Ishikawa (cell line): ENCODE measurements at regions not wholly inside any gene's neighbourhood (a gene's known extent, or its start where the extent isn't known, plus 50 kb on each side); places are given as distances from the start of the nearest gene placed in this dataset.

Experiments
- CEBPB ChIP-seq: IDR thresholded peaks from 2 replicates; pipeline ENCODE4 v1.6.1; 2012
- CREB1 ChIP-seq: IDR thresholded peaks from 2 replicates; pipeline ENCODE4 v1.6.1; 2012; ENCODE audit warnings: low read depth
- EGR1 ChIP-seq: IDR thresholded peaks from 2 replicates; pipeline ENCODE4 v1.6.1; 2012
- EP300 ChIP-seq: IDR thresholded peaks from 2 replicates; pipeline ENCODE4 v1.6.1; 2012; ENCODE audit warnings: borderline replicate concordance
- FOXM1 ChIP-seq: IDR thresholded peaks from 2 replicates; pipeline ENCODE4 v1.6.1; 2012; ENCODE audit warnings: low read depth, borderline replicate concordance
- NFIC ChIP-seq: IDR thresholded peaks from 2 replicates; pipeline ENCODE4 v1.6.1; 2012
- RAD21 ChIP-seq: IDR thresholded peaks from 2 replicates; pipeline ENCODE4 v1.6.1; 2012; ENCODE audit warnings: low read depth
- REST ChIP-seq: IDR thresholded peaks from 2 replicates; pipeline ENCODE4 v1.6.1; 2012; ENCODE audit warnings: low read depth, mild to moderate bottlenecking
- TAF1 ChIP-seq: IDR thresholded peaks from 2 replicates; pipeline ENCODE4 v1.6.1; 2012; ENCODE audit warnings: low read depth, mild to moderate bottlenecking
- TCF12 ChIP-seq: IDR thresholded peaks from 2 replicates; pipeline ENCODE4 v1.6.1; 2012; ENCODE audit warnings: low read depth
- TEAD4 ChIP-seq: IDR thresholded peaks from 2 replicates; pipeline ENCODE4 v1.6.1; 2012
- YY1 ChIP-seq: IDR thresholded peaks from 2 replicates; pipeline ENCODE4 v1.6.1; 2012; ENCODE audit warnings: low read depth
- ZBTB7A ChIP-seq: IDR thresholded peaks from 2 replicates; pipeline ENCODE4 v1.6.1; 2012; ENCODE audit warnings: low read depth
- TF ChIP-seq, protein P1 (sequence below): IDR thresholded peaks from 2 replicates; pipeline ENCODE4 v1.6.1; 2012
- TF ChIP-seq, protein P2 (sequence below): IDR thresholded peaks from 2 replicates; pipeline ENCODE4 v1.6.1; 2012

GRCh38 chr2:64356906-64357305, 97.1 kb upstream of the LGALSL start:
- TF ChIP-seq, protein P1, sequence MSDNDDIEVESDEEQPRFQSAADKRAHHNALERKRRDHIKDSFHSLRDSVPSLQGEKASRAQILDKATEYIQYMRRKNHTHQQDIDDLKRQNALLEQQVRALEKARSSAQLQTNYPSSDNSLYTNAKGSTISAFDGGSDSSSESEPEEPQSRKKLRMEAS = no peak
- TF ChIP-seq YY1 (no peak), EP300 (no peak), RAD21 (no peak), CREB1 (no peak), TAF1 (no peak), TEAD4 (no peak), REST (no peak), CEBPB (no peak), EGR1 (no peak), NFIC (no peak), TCF12 (no peak), ZBTB7A (no peak), FOXM1 (no peak)
- TF ChIP-seq, protein P2, sequence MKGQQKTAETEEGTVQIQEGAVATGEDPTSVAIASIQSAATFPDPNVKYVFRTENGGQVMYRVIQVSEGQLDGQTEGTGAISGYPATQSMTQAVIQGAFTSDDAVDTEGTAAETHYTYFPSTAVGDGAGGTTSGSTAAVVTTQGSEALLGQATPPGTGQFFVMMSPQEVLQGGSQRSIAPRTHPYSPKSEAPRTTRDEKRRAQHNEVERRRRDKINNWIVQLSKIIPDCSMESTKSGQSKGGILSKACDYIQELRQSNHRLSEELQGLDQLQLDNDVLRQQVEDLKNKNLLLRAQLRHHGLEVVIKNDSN = no peak

DNA sequence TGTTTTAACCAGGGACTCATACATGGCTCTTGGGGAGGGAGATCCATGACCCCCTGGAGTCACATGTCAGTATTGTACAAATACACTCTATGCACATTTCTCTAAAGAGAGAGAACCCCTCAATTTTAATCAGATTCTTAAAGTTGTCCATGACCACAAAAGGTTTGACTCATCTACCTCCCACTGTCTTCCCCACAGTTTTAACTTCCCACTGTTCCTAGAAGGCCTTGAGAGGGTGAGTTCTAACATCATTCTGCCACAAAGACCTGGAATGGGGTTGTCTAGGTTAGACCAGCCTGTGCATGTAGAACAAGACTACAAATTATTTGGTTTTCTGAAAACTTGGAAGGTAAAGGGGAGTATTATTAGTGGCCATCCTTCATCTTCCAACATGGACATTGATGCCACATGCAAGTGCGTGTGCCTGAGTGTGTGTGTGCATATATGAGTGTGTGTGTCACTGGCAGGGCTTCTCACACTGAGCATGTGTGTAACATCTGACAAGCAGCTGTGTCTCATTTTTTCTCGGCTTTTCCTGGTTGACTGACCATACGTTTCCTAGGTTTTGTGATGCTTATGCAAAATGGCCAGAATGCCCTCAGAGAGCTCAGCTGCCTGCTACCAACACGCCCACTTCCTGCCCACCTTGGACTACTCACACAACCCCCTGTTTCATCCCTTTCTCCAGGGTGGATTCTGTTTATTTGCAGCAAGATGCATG, 94.6 kb upstream of the LGALSL start:
- TF ChIP-seq EGR1 = no peak
- no peak for TF ChIP-seq FOXM1
- no peak for TF ChIP-seq CEBPB
- TF ChIP-seq, protein P1 = no peak
- TF ChIP-seq ZBTB7A = no peak
- no peak for TF ChIP-seq CREB1
- TF ChIP-seq, protein P2 = no peak
- TF ChIP-seq TCF12 = no peak; the same call in 1 of the 2 replicates
- TF ChIP-seq TEAD4 = no peak
- TF ChIP-seq TAF1 = no peak

GRCh38 chr2:64359892-64360657, 93.9 kb upstream of the LGALSL start:
- no peak for TF ChIP-seq CEBPB
- TF ChIP-seq EGR1 = no peak
- no peak for TF ChIP-seq RAD21
- peak; percentile 50; the same call in 1 of the 2 replicates for TF ChIP-seq TCF12
- TF ChIP-seq FOXM1 = no peak
- no peak for TF ChIP-seq TAF1
- TF ChIP-seq, protein P1 = peak; percentile 78
- no peak for TF ChIP-seq ZBTB7A
- no peak for TF ChIP-seq YY1
- TF ChIP-seq, protein P2 = peak; percentile 41; the same call in 1 of the 2 replicates

GRCh38 chr2:64361151-64361938, 92.6 kb upstream of the LGALSL start:
- TF ChIP-seq, protein P2 = no peak
- TF ChIP-seq RAD21 (no peak), REST (no peak), ZBTB7A (no peak), FOXM1 (no peak), TCF12 (no peak), CEBPB (no peak), EGR1 (no peak)
